T-helper 2 cell treated with Interferon-gamma antibody and Interleukin-4, amounts not matched to agents 5 μg/mL and 100 μg/mL, for 36 hours (primary cell): ENCODE measurements at regions not wholly inside any gene's neighbourhood (a gene's known extent, or its start where the extent isn't known, plus 50 kb on each side); places are given as distances from the start of the nearest gene placed in this dataset.

ENCODE experiments used
- DNase-seq: peaks from one replicate; pipeline ENCODE4 v3.0.0; 2021; ENCODE audit warnings: low spot score
- H3K27ac Mint-ChIP-seq: one replicate; pipeline ENCODE4 v1.8.0; 2021; ENCODE audit warnings: mild to moderate bottlenecking, mixed read lengths
- H3K27me3 Mint-ChIP-seq: one replicate; pipeline ENCODE4 v1.8.0; 2021; ENCODE audit warnings: low read depth, mixed read lengths
- H3K36me3 Mint-ChIP-seq: one replicate; pipeline ENCODE4 v1.8.0; 2021; ENCODE audit warnings: low read depth, mixed read lengths
- H3K4me1 Mint-ChIP-seq: one replicate; pipeline ENCODE4 v1.8.0; 2021; ENCODE audit warnings: low read depth, mixed read lengths
- H3K4me3 Mint-ChIP-seq: one replicate; pipeline ENCODE4 v1.8.0; 2022; ENCODE audit warnings: mild to moderate bottlenecking, moderate library complexity, mixed read lengths
- H3K9me3 Mint-ChIP-seq: one replicate; pipeline ENCODE4 v1.8.0; 2021; ENCODE audit warnings: mixed read lengths

DNA sequence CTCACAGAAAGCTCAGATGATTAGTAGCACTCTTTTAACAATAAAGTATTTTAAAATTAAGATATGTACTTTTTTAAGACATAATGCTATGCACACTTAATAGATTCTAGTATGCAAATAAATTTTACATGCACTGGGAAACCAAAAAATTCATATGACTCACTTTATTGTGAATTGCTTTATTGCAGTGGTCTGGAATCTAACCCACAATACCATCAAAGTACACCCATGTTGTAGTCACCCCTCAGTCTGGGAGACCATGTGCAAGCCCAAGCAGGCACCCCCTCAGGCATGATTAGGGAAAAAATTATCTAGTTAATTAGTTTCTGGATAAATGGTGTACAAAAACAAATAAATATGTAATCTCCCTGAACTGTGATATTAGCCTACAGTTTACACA lies 649.0 kb upstream of the HS6ST1 start:
- Mint-ChIP-seq H3K9me3 (no peaks in the 10 kb centered on the region), H3K4me3 (no peak overlapping the region), H3K27me3 (no peaks in the 10 kb centered on the region), H3K36me3 (no peaks in the 10 kb centered on the region), H3K27ac (no peak overlapping the region), H3K4me1 (peaks cover 2% of the 10 kb centered on the region)
- no peak for DNase-seq

DNA sequence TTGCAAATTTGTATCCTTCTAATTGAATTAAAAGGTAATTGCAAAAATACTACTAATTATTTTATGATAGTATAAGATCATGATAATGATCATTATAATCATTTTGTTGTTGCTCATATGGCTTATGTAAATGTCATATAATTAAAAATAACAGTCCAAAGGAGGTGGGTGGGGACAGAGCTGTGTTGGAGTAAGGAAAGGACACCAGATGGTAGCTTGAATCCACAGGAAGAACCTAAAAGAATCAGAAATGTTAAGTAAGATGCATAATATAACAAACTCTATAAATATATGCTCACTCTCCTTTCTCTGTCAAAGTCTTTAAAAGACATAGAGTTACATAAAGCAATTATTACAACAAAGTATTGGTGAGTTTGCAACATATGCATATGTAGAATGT lies 650.7 kb upstream of the HS6ST1 start:
- Mint-ChIP-seq H3K4me1 (peaks cover 2% of the 10 kb centered on the region), H3K27me3 (no peaks in the 10 kb centered on the region), H3K9me3 (no peaks in the 10 kb centered on the region), H3K36me3 (no peaks in the 10 kb centered on the region), H3K27ac (no peak overlapping the region), H3K4me3 (no peak overlapping the region)
- DNase-seq, result no peak

DNA sequence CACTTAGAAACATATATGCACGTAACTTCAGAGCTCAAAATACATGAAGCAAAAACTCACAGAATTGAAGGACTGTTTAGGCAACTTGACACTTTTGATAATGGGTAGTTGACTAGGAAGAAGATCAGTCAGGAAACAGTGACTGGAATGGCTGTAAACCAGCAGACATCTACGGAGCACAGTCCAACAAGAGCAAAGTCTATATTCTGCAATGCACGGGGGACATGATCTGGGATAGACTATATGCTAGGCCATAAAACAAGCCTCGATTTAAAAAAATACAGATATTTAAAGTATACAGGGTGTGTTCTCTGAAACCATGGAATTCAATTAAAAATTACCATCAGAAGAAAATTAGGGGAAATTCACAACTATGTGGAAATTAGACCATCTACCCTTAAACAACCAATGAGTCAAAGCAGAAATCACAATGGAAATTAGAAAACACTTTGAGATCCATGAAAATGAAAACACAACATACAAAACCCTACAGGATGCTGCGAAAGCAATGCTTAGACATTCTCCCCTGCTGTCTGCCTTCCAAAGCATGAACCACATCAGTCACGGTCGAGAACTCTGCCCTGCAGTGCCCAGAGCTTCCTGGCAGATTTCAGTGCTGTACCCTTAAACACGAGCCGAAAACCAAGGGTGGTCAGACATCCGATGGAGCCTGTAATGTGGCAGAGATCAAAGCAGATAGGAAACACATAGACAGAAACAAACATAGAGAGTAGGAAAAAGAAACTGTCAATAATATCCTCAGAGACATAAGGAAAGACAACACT lies 651.9 kb upstream of the HS6ST1 start:
- Mint-ChIP-seq H3K27me3 (no peaks in the 10 kb centered on the region), H3K9me3 (no peaks in the 10 kb centered on the region), H3K4me1 (peaks cover 2% of the 10 kb centered on the region), H3K36me3 (no peaks in the 10 kb centered on the region), H3K27ac (no peak overlapping the region), H3K4me3 (no peak overlapping the region)
- DNase-seq, result no peak

DNA sequence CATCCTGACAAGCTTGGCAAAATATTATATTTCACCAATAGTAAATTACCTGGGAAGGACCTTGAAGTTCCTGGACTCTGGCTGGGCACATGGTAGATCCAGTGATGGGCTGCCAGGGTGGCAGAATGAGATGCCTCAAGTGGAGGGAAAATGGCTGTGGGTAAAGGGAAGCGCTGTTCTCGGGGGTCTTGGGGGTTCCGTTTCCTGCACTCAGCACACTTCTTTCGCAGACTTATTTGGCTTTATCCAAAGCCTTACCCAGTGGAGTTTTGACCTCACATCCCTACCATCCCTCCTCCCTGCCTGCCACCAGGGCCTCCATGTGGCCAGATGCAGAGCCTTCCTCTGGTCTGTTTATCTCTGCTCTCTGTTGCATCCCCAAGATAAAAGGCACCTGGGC lies 654.9 kb upstream of the HS6ST1 start:
- Mint-ChIP-seq H3K9me3 (no peaks in the 10 kb centered on the region), H3K4me3 (no peak overlapping the region), H3K36me3 (no peaks in the 10 kb centered on the region), H3K4me1 (peaks cover 2% of the 10 kb centered on the region), H3K27ac (no peak overlapping the region), H3K27me3 (no peaks in the 10 kb centered on the region)
- no peak for DNase-seq

DNA sequence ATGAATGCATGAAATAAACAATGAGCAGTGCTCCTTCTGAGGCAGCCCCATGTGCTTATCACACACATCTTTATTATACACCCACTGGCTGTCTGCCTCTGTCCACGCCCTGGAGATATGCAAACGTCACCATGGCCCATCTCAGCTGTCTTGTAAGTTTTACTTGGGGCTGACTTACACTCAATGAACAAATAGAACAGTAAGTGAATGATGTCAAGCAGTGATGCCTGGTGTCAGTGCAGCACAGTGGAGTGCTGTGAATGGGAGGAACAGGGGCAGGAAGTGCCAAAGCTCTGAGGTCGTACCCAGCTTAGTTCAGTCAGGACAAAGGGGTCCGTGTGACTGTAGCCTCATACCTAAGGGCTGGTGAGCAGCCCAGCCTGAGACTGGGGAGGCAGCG lies 659.5 kb upstream of the HS6ST1 start:
- Mint-ChIP-seq H3K27ac (no peak overlapping the region), H3K4me1 (no peaks in the 10 kb centered on the region), H3K36me3 (no peaks in the 10 kb centered on the region), H3K4me3 (no peak overlapping the region), H3K27me3 (no peaks in the 10 kb centered on the region), H3K9me3 (no peaks in the 10 kb centered on the region)
- no peak for DNase-seq

DNA sequence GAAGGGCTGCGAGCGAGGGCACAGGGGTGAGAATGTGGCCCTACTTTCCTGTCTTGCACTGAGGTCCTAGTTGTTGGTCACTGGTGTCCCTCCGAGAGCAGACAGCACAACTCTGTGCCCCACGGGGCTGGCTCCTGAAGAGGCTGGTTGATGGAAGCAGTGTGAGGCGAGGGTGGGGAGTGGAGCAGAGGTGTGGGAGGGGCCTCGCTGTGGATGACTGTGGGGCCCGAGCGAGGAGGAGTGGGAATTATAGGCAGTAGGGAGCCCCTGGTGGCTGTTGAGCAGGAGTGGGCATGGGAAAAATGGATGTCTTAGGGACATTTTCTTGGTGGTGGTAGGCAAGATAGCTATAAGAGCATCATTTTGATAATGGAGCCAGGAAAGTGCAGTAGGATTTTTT lies 660.5 kb upstream of the HS6ST1 start:
- Mint-ChIP-seq H3K36me3 (no peaks in the 10 kb centered on the region), H3K9me3 (no peaks in the 10 kb centered on the region), H3K27me3 (no peaks in the 10 kb centered on the region), H3K4me3 (no peak overlapping the region), H3K27ac (no peak overlapping the region), H3K4me1 (no peaks in the 10 kb centered on the region)
- DNase-seq, result no peak

DNA sequence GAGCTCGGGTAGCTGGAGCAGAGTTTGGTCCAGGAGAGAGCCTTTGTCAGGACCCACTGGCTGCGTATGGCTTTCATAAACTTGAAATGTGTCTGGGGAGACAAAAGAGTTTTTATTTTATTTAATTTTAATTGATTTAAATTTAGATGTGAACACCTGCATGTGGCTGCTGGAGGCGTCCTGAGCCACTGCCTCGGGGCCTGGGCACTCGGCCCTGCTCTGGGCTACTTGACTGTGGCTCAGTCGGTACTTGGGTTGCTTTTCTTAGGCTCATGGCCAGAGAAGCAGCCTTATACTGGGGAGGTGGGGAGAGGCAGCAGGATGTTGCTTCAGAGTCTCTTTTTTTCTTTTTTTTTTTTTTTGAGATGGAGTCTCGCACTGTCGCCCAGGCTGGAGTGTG lies 661.8 kb upstream of the HS6ST1 start:
- Mint-ChIP-seq H3K4me1 (no peaks in the 10 kb centered on the region), H3K27me3 (no peaks in the 10 kb centered on the region), H3K9me3 (no peaks in the 10 kb centered on the region), H3K27ac (no peak overlapping the region), H3K4me3 (no peak overlapping the region), H3K36me3 (no peaks in the 10 kb centered on the region)
- no peak for DNase-seq

DNA sequence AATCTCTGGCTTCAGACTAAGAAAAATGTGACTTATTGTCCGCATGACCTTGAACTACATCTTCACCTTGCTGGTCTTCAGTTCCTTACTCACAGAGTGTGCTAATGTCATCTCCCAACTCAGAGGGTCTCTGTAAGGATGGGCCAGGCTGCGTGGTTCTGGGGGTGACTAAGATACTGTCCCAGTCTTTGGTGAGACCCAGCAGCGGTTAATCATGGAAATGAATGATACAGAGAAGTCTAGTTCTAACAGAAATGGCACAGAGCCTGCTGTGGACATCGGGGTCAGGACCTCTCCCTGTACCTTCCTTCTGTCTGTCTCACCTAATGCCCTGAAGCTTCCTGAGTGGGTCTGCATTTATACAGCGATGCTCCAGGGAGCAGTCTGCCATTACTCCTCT lies 662.7 kb upstream of the HS6ST1 start:
- no peaks in the 10 kb centered on the region for H3K27me3 Mint-ChIP-seq
- DNase-seq, result no peak
- H3K4me3 Mint-ChIP-seq, result no peak overlapping the region
- H3K4me1 Mint-ChIP-seq, result no peaks in the 10 kb centered on the region
- no peaks in the 10 kb centered on the region for H3K9me3 Mint-ChIP-seq
- no peak overlapping the region for H3K27ac Mint-ChIP-seq
- H3K36me3 Mint-ChIP-seq, result no peaks in the 10 kb centered on the region

DNA sequence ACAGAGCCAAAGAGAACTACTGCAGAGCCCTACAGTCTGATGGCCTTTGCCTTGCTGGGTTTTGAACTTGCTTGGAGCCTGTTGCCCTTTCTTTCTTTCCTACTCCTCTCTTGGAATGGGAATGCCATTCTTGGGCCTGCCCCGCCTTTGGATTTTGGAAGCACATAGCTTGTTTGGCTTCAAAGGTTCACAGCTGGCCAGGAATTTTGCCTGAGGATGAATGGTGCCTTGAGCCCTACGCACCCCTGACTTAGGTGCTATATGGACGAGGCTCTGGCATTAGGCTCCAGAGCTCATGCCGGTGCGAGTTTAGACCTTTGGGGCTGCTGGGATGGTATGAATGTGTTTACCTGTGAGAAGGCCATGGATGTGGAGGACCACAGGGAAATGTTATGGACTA lies 663.3 kb upstream of the HS6ST1 start:
- no peak for DNase-seq

DNA sequence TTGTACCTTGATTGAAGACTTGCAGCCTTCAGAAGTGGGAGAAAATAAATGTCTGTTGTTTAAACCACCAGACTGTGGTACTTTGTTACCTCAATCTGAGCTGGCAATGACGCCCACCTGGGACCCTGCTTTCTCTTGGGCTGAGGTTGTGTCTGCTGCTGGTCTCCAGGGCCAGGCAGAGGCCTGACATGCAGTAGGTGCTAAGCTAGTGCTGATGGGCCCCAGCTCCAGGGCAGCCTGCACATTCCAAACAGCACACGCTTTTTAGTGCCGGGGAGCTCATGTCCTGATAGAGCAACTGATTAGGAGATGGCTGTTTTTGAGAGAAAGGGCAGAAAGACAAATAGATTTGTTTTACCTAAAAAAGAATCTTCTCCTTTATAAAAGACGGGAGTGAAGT lies 664.0 kb upstream of the HS6ST1 start:
- Mint-ChIP-seq H3K27ac (no peak overlapping the region), H3K4me3 (no peak overlapping the region), H3K27me3 (no peaks in the 10 kb centered on the region), H3K4me1 (no peaks in the 10 kb centered on the region), H3K36me3 (no peaks in the 10 kb centered on the region), H3K9me3 (no peaks in the 10 kb centered on the region)
- DNase-seq, result no peak

More for the DNA sequence above, 663.3 kb upstream of the HS6ST1 start:
- no peaks in the 10 kb centered on the region for H3K9me3 Mint-ChIP-seq
- no peaks in the 10 kb centered on the region for H3K36me3 Mint-ChIP-seq
- H3K4me1 Mint-ChIP-seq, result no peaks in the 10 kb centered on the region
- H3K27ac Mint-ChIP-seq, result no peak overlapping the region
- H3K4me3 Mint-ChIP-seq, result no peak overlapping the region
- H3K27me3 Mint-ChIP-seq, result no peaks in the 10 kb centered on the region

DNA sequence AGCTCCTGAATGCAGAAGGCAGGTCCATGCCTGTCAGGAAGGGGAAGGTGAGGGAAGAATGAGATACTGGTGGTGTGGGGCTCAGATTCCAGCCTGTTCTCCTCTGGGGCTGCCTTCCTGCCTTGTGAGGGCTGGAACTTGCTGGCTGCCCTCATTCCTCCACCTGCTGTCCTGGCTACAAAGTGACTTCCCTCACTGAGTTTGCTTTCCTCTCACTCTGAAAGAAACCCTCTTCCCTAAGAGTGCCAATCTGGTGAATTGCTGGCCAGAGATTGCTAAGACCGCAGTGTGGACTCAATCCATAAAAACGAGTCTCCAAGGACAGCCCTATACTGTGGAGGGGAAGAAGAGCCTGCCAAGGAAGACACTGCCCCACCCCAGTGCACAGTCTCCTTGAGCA lies 664.4 kb upstream of the HS6ST1 start:
- Mint-ChIP-seq H3K4me3 (no peak overlapping the region), H3K36me3 (no peaks in the 10 kb centered on the region), H3K27ac (no peak overlapping the region), H3K4me1 (no peaks in the 10 kb centered on the region), H3K9me3 (no peaks in the 10 kb centered on the region), H3K27me3 (no peaks in the 10 kb centered on the region)
- DNase-seq, result no peak

DNA sequence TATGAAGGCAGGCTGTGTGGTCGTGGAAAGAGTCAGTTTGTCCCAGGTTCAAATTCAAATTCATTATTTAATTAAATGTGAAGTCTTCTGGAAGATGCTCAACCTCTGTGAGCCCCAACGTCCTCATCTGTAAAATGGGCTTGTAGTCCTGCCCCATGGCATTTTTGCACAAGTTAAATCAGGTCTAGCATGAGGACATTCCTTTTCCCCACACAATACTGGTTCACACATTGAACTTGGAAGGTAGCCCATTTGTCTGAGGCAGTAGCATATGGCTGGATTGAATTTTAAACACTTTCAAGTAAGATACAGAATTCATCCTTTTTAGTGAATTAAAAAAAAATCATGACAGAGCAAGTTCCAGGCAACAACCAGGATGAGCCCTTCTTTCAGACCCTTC lies 665.4 kb upstream of the HS6ST1 start:
- Mint-ChIP-seq H3K36me3 (no peaks in the 10 kb centered on the region), H3K9me3 (no peaks in the 10 kb centered on the region), H3K27me3 (no peaks in the 10 kb centered on the region), H3K4me1 (no peaks in the 10 kb centered on the region), H3K4me3 (no peak overlapping the region), H3K27ac (no peak overlapping the region)
- no peak for DNase-seq

DNA sequence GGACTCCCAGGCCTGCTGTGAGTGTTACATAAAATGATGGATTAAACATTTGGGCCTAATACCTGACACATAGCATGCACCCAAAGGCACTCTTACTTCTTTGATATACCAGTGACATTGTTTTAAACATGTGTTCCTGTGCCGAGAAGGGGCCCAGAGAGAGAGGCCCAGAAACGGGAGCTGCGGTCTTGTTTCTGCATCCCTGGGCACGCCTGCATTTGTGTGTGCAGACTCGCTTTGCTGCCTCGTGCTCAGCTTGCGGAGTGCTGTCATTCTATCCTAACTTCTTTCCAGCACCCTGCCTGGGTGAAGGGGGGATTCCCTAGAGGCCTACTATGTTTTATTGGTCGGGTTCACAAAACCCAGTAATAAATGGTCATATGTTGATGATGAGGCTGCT lies 666.2 kb upstream of the HS6ST1 start:
- H3K27me3 Mint-ChIP-seq, result no peaks in the 10 kb centered on the region
- H3K27ac Mint-ChIP-seq, result no peak overlapping the region
- H3K4me3 Mint-ChIP-seq, result no peak overlapping the region
- H3K4me1 Mint-ChIP-seq, result no peaks in the 10 kb centered on the region
- H3K36me3 Mint-ChIP-seq, result no peaks in the 10 kb centered on the region
- no peaks in the 10 kb centered on the region for H3K9me3 Mint-ChIP-seq
- DNase-seq, result no peak

DNA sequence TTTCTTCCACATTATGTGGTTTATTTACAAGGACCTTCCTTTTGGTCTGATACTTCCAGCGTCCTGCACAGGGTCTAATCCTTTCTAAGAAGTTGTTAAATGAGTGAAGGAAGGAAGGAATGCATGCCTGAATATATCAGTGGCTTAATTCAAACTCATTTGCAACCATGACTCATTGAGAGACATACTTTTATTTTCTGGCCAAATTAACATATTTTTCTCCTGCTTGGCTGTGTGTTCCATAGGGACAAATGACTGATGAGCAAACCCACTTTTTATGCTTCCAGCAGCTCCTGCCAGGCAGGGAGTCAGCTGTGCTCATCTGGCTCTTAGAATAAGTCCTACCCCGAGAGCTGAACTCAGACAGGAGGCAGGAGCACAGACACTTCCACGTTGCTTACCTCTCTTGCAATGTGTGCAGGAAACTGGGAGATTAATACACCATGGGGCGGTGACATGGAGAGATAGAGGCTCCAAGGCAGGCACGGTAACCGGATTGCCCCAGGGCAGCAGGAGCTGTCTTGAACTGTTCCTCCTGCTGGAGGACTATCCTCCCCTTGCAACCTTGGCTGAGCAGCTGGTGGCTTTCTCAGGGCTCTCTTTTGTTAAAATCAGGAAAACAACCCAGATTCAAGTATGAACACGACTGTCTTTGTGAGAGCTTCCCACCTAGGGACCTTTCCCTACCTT lies 667.5 kb upstream of the HS6ST1 start:
- no peak for DNase-seq
- no peaks in the 10 kb centered on the region for H3K4me1 Mint-ChIP-seq
- no peaks in the 10 kb centered on the region for H3K9me3 Mint-ChIP-seq
- H3K27me3 Mint-ChIP-seq, result peaks cover 4% of the 10 kb centered on the region
- H3K36me3 Mint-ChIP-seq, result no peaks in the 10 kb centered on the region
- H3K4me3 Mint-ChIP-seq, result no peak overlapping the region
- H3K27ac Mint-ChIP-seq, result no peak overlapping the region

DNA sequence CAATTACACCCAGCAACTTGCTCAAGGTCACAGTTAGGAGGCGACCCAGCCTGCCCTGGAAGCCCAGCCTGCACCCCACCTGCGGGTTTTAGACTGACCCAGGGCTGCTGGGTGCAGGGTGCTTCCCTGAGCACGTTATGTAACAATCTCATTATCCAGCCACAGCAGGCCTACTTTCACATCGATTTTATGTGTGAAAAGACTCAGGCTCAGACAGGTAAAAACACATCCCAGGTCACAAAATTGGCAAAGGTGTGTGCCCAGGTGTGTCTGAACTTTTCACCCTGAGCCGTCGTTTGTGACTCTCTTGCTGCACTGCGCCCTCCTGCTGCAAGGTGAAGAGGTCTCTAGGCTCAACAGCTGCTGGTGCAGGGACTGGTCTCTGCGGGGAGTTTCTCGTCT lies 668.2 kb upstream of the HS6ST1 start:
- H3K4me1 Mint-ChIP-seq, result no peaks in the 10 kb centered on the region
- no peak for DNase-seq
- no peaks in the 10 kb centered on the region for H3K36me3 Mint-ChIP-seq
- H3K4me3 Mint-ChIP-seq, result no peak overlapping the region
- H3K9me3 Mint-ChIP-seq, result no peaks in the 10 kb centered on the region
- no peak overlapping the region for H3K27ac Mint-ChIP-seq
- peaks cover 4% of the 10 kb centered on the region for H3K27me3 Mint-ChIP-seq
